ENCODE measurements at regions not wholly inside any gene's neighbourhood (a gene's known extent, or its start where the extent isn't known, plus 50 kb on each side); places are given as distances from the start of the nearest gene placed in this dataset.

- TF ChIP-seq POLR2A (IDR thresholded peaks at IDR 0.05; ENCODE audit: low read depth, low read length): no peak
- no peak for TF ChIP-seq FOS (IDR thresholded peaks at IDR 0.05; ENCODE audit: borderline replicate concordance, insufficient read depth, low read length)
- no peak for TF ChIP-seq CTCF (IDR thresholded peaks at IDR 0.05; ENCODE audit: extremely low read depth in 1 of 2, insufficient read depth in 1 of 2, low read depth in 1 of 2, low read length in 2 of 2)
- TF ChIP-seq MYC (IDR thresholded peaks at IDR 0.05; ENCODE audit: low read depth, low read length): no peak
- TF ChIP-seq EZH2 (IDR thresholded peaks at IDR 0.05; ENCODE audit: borderline replicate concordance, low read depth, low read length, severe bottlenecking): no peak
- TF ChIP-seq JUN (IDR thresholded peaks at IDR 0.05; ENCODE audit: borderline replicate concordance, insufficient read depth, insufficient read length, low read depth): no peak
- no peak for TF ChIP-seq MAX (IDR thresholded peaks at IDR 0.05; ENCODE audit: insufficient read depth, insufficient read length)
- no peak for TF ChIP-seq POLR2AphosphoS5 (IDR thresholded peaks at IDR 0.05; ENCODE audit: insufficient read depth, low read depth, low read length)
Measured at GRCh38 chr7:115332691-115333090, 410.8 kb downstream of the MDFIC start.

Measured in endothelial cell of umbilical vein (primary cell).